HEK293 (cell line): ENCODE measurements at regions not wholly inside any gene's neighbourhood (a gene's known extent, or its start where the extent isn't known, plus 50 kb on each side); places are given as distances from the start of the nearest gene placed in this dataset.
"Not testable (repeated sequence)": the region's sequence is repeated elsewhere in the genome, so short reads cannot be mapped to it uniquely, and the experiment has no call there.

Experiments used
- CTCF ChIA-PET: fragments of 350-600 bp; formaldehyde crosslinking; extraction: SDS; loops from one replicate; lab custom pipeline; 2021; ENCODE audit warnings: antibody characterized with exemption; lab: Yijun Ruan, JAX
- POLR2A ChIA-PET: fragments of 300-600 bp; formaldehyde crosslinking; extraction: SDS; loops from one replicate; lab custom pipeline; 2020; ENCODE audit warnings: antibody characterized with exemption, inconsistent platforms; lab: Yijun Ruan, JAX
- H3K27ac ChIP-seq: fragments of 200-500 bp; sonication (Bioruptor generic); 2 replicates; pipeline ENCODE4 v1.5.1; 2014; ENCODE audit warnings: low read depth, low read length, control low read depth, inconsistent platforms; ENCODE audit errors: extremely low read depth
- H3K36me3 ChIP-seq, 2 experiments: fragments of 200-500 bp in 1 of 2; sonication (Bioruptor generic) in 1 of 2; 1 replicate in 1 of 2; 2 replicates in 1 of 2; pipeline ENCODE4 v1.5.1; 2014 to 2017; ENCODE audit warnings: inconsistent platforms in 2 of 2, low read length in 2 of 2; ENCODE audit not compliant: control insufficient read depth in 2 of 2, insufficient read depth in 1 of 2
- H3K4me1 ChIP-seq: fragments of 200-500 bp; sonication (Bioruptor generic); 2 replicates; pipeline ENCODE4 v1.5.1; 2014; ENCODE audit warnings: mild to moderate bottlenecking, low read length, inconsistent platforms; ENCODE audit not compliant: control insufficient read depth, insufficient read depth
- H3K4me3 ChIP-seq: 2 replicates; pipeline ENCODE4 v1.5.1; 2011; ENCODE audit warnings: low read depth, mild to moderate bottlenecking, control low read depth, low read length, moderate library complexity
- H3K9me3 ChIP-seq: fragments of 200-500 bp; sonication (Bioruptor generic); 2 replicates; pipeline ENCODE4 v1.5.1; 2014; ENCODE audit warnings: low read depth, low read length, inconsistent platforms; ENCODE audit not compliant: control insufficient read depth, insufficient read depth
- ATF2 ChIP-seq: fragments of 450-650 bp; formaldehyde crosslinking; IDR thresholded peaks from 2 replicates; pipeline ENCODE4 v1.5.1; 2016; ENCODE audit warnings: missing biosample characterization, missing genetic modification characterization, low read depth
- KLF17 ChIP-seq: fragments of 450-650 bp; formaldehyde crosslinking; IDR thresholded peaks from 2 replicates; pipeline ENCODE4 v1.5.1; 2016; ENCODE audit warnings: missing biosample characterization, missing genetic modification characterization
- MZF1 ChIP-seq: fragments of 450-650 bp; formaldehyde crosslinking; IDR thresholded peaks from 2 replicates; pipeline ENCODE4 v1.5.1; 2017; ENCODE audit warnings: missing biosample characterization, missing genetic modification characterization, borderline replicate concordance
- ZBTB21 ChIP-seq: fragments of 450-650 bp; formaldehyde crosslinking; IDR thresholded peaks from 2 replicates; pipeline ENCODE4 v1.5.1; 2017; ENCODE audit warnings: missing biosample characterization, missing genetic modification characterization

- TF ChIP-seq KLF17 (tag by site-specific recombination): no peak
Observed at GRCh38 chr7:104272767-104273384, 55.5 kb upstream of the LHFPL3 start (continued).

- TF ChIP-seq MZF1: no peak
- 0 out of 2 replicates have a peak, but pooled peaks have one; percentile 22 for TF ChIP-seq ZBTB21
- TF ChIP-seq ATF2 (tag by site-specific recombination): peak; percentile 37; the same call in 1 of the 2 replicates
- TF ChIP-seq, all 188 proteins: peak for 2
- H3K4me3 ChIP-seq: no peak overlapping the region
- H3K27ac ChIP-seq: no peak overlapping the region
- no peaks in the 10 kb centered on the region for H3K4me1 ChIP-seq
- POLR2A ChIA-PET: no interaction called here
- H3K36me3 ChIP-seq: no peaks in the 10 kb centered on the region
- CTCF ChIA-PET: interaction anchor here (1.1 kb wide), 1 partner anchor 9 kb away, joined by 3 read pairs; no protein-coding TSS in a partner anchor
- H3K9me3 ChIP-seq: no peaks in the 10 kb centered on the region
Observed at GRCh38 chr7:104275900-104276299, 52.5 kb upstream of the LHFPL3 start.

- H3K4me1 ChIP-seq, H3K9me3 ChIP-seq, H3K4me3 ChIP-seq, POLR2A ChIA-PET, H3K36me3 ChIP-seq, H3K27ac ChIP-seq: not testable (repeated sequence)
- CTCF ChIA-PET: interaction anchor here (1.1 kb wide), 1 partner anchor 10 kb away, joined by 3 read pairs; no protein-coding TSS in a partner anchor
Observed at GRCh38 chr7:104276730-104277129, 51.7 kb upstream of the LHFPL3 start.
